ENCODE measurements at regions not wholly inside any gene's neighbourhood (a gene's known extent, or its start where the extent isn't known, plus 50 kb on each side); places are given as distances from the start of the nearest gene placed in this dataset.

DNA sequence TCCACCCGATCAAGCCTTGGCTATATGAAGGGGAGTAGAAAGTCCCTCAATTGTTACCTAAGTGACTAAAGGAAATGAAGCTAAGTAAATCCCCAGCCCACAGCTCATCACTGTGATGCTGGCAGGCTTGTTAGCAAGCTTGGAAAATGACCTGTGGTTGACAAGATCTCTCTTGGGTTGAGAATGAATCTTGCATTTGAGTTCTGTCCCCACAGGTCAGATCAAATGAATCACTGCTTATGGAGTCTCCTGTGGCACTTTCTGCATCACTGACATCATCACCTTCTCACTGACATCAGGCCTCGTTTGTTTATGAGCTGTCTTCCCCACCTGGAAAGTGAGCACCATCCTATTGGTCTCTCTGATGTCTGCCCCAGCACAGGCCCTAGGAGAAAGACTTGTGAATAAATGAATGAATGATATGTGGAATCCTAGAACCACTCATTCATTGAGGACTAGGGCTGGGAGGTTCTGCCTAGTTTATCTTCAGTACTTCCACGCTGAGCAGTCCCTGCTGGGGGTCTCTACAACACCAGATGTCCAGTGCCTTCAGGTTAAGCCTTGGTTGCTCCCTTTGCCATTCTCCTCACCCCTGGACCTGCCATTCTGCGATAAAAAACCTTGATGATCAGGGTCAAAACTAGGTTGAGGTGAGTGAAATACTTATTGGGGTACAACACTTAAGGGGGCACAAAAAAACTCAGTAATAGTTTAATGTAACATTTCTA, 318.4 kb upstream of the MOCS1 start:
- TF ChIP-seq, protein P1, sequence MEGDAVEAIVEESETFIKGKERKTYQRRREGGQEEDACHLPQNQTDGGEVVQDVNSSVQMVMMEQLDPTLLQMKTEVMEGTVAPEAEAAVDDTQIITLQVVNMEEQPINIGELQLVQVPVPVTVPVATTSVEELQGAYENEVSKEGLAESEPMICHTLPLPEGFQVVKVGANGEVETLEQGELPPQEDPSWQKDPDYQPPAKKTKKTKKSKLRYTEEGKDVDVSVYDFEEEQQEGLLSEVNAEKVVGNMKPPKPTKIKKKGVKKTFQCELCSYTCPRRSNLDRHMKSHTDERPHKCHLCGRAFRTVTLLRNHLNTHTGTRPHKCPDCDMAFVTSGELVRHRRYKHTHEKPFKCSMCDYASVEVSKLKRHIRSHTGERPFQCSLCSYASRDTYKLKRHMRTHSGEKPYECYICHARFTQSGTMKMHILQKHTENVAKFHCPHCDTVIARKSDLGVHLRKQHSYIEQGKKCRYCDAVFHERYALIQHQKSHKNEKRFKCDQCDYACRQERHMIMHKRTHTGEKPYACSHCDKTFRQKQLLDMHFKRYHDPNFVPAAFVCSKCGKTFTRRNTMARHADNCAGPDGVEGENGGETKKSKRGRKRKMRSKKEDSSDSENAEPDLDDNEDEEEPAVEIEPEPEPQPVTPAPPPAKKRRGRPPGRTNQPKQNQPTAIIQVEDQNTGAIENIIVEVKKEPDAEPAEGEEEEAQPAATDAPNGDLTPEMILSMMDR (IDR thresholded peaks at IDR 0.05), result no peak
- TF ChIP-seq POLR2AphosphoS5 (IDR thresholded peaks at IDR 0.05), result no peak
